K562 (cell line): ENCODE measurements at regions not wholly inside any gene's neighbourhood (a gene's known extent, or its start where the extent isn't known, plus 50 kb on each side); places are given as distances from the start of the nearest gene placed in this dataset.
A peak's percentile ranks its signal among the peaks of the same experiment; 100 is the strongest.

Experiments used
- ATAC-seq: fragments of 200-7000 bp; cut with Tn5 transposase; 3 replicates; pipeline ENCODE4 v1.9.1; 2020; ENCODE audit warnings: moderate library complexity
- BruUV-seq: library from RNA; stranded (reverse); fragments of 400-500 nt; replicated peaks from 2 replicates; lab custom pipeline; 2021; lab: Mats Ljungman, UMichigan
- CTCF ChIA-PET: fragments of 300-600 bp; formaldehyde crosslinking; extraction: SDS; loops from one replicate; lab custom pipeline; 2021; ENCODE audit warnings: low intra/inter-chr PET ratio; lab: Yijun Ruan, JAX
- POLR2A ChIA-PET: fragments of 300-600, 350-650 bp; sonication (Branson Sonifier 250); formaldehyde crosslinking; extraction: SDS; loops from one replicate; lab custom pipeline; 2021; ENCODE audit warnings: antibody characterized with exemption, inconsistent platforms; lab: Yijun Ruan, JAX
- DNase-seq, 4 experiments: peaks; one replicate each; pipeline versions ENCODE4 v3.0.0 to v3.0.0-alpha.2; 2011 to 2018; ENCODE audit warnings: low spot score in 3 of 4, mixed read lengths in 3 of 4; ENCODE audit errors: extremely low read depth in 1 of 4
- FAIRE-seq: peaks from 2 replicates; lab custom pipeline; 2011; peaks lifted over from hg19 to GRCh38; lab: Jason Lieb, UNC
- H2AFZ ChIP-seq: 2 replicates; pipeline ENCODE4 v1.6.0; 2011; ENCODE audit warnings: low read depth, low read length, control low read depth, inconsistent platforms
- H3K27ac ChIP-seq: fragments of 200-600 bp; 3 replicates; pipeline ENCODE4 v1.8.0; 2011; ENCODE audit warnings: low read depth, mild to moderate bottlenecking, control low read depth, inconsistent platforms, low read length, moderate library complexity, mixed read lengths; ENCODE audit errors: extremely low read depth
- H3K27me3 ChIP-seq, 2 experiments: fragments of 300-600 bp in 1 of 2; 2 replicates in 1 of 2; 3 replicates in 1 of 2; pipeline versions ENCODE4 v1.6.0 to v1.8.0; 2011; ENCODE audit warnings: inconsistent platforms in 2 of 2, low read length in 2 of 2, mild to moderate bottlenecking in 1 of 2, mixed read lengths in 1 of 2, moderate library complexity in 1 of 2; ENCODE audit not compliant: control insufficient read depth in 2 of 2, insufficient read depth in 2 of 2
- H3K36me3 ChIP-seq: fragments of 300-600 bp; 3 replicates; pipeline ENCODE4 v1.8.0; 2011; ENCODE audit warnings: mild to moderate bottlenecking, low read length, inconsistent platforms; ENCODE audit not compliant: control insufficient read depth, insufficient read depth
- H3K4me1 ChIP-seq, 2 experiments: fragments of 200-600 bp in 1 of 2; replicated peaks in 1 of 2; 2 replicates in 1 of 2; 3 replicates in 1 of 2; pipeline versions ENCODE4 v1.5.1 to v1.8.0; 2011; ENCODE audit warnings: inconsistent platforms in 2 of 2, low read length in 2 of 2, mild to moderate bottlenecking in 1 of 2, mixed read lengths in 1 of 2, moderate library complexity in 1 of 2; ENCODE audit not compliant: control insufficient read depth in 2 of 2, insufficient read depth in 2 of 2
- H3K4me2 ChIP-seq: 2 replicates; pipeline ENCODE4 v1.6.1; 2011; ENCODE audit warnings: low read length, control low read depth, inconsistent platforms, mixed read lengths; ENCODE audit not compliant: insufficient read depth
- H3K4me3 ChIP-seq: fragments of 200-600 bp; sonication (generic), shearing (Covaris generic); 2 replicates; pipeline ENCODE4 v1.5.1; 2016; ENCODE audit warnings: control low read depth, inconsistent platforms
- H3K79me2 ChIP-seq: fragments of 200-600 bp; 3 replicates; pipeline ENCODE4 v1.8.0; 2011; ENCODE audit warnings: low read length, inconsistent platforms; ENCODE audit not compliant: control insufficient read depth, insufficient read depth
- H3K9ac ChIP-seq, 2 experiments: 2 replicates each; pipeline versions ENCODE4 v1.6.0 to v1.6.1; 2011; ENCODE audit warnings: low read depth in 2 of 2, low read length in 2 of 2, control low read depth in 1 of 2, inconsistent platforms in 1 of 2, mild to moderate bottlenecking in 1 of 2, mixed read lengths in 1 of 2; ENCODE audit not compliant: insufficient read depth in 1 of 2
- H3K9me1 ChIP-seq: one replicate; pipeline ENCODE4 v1.6.0; 2011; ENCODE audit warnings: inconsistent platforms, mild to moderate bottlenecking, low read length, moderate library complexity; ENCODE audit not compliant: control insufficient read depth, insufficient read depth
- H3K9me3 ChIP-seq: replicated peaks from 2 replicates; pipeline ENCODE4 v1.5.1; 2011; ENCODE audit warnings: low read depth, low read length, inconsistent platforms; ENCODE audit not compliant: control insufficient read depth, insufficient read depth
- H4K20me1 ChIP-seq: replicated peaks from 2 replicates; pipeline ENCODE4 v1.6.1; 2011; ENCODE audit warnings: low read length, inconsistent platforms, mixed read lengths; ENCODE audit not compliant: control insufficient read depth, insufficient read depth
- ASH1L ChIP-seq: fragments of 450-650 bp; IDR thresholded peaks from 2 replicates; pipeline ENCODE4 v1.6.1; 2018; ENCODE audit warnings: borderline replicate concordance, mild to moderate bottlenecking, low read depth; ENCODE audit not compliant: partially characterized antibody
- ATF1 ChIP-seq, 2 experiments: fragments of 450-650 bp in 1 of 2; IDR thresholded peaks; 2 replicates each; pipeline ENCODE4 v1.6.1; 2016; ENCODE audit warnings: missing compliant biosample characterization in 1 of 2, missing genetic modification characterization in 1 of 2
- MAZ ChIP-seq, 2 experiments: fragments of 450-650 bp in 1 of 2; sonication (generic) in 1 of 2; formaldehyde crosslinking; IDR thresholded peaks in 1 of 2; conservative IDR thresholded peaks in 1 of 2; 2 replicates each; pipeline versions ENCODE4 v1.4.0 to v1.5.0; 2020; ENCODE audit warnings: mild to moderate bottlenecking in 1 of 2, missing genetic modification reagents in 1 of 2
- NFRKB ChIP-seq: fragments of 450-650 bp; IDR thresholded peaks from 2 replicates; pipeline ENCODE4 v1.6.1; 2016; ENCODE audit warnings: low read depth
- PHF20 ChIP-seq: fragments of 450-650 bp; IDR thresholded peaks from 2 replicates; pipeline ENCODE4 v1.6.1; 2018; ENCODE audit not compliant: partially characterized antibody
- RAD51 ChIP-seq: fragments of 450-650 bp; IDR thresholded peaks from 2 replicates; pipeline ENCODE4 v1.7.1; 2016; ENCODE audit warnings: low read depth, mild to moderate bottlenecking, borderline replicate concordance
- RNF2 ChIP-seq: sonication (generic); IDR thresholded peaks from 2 replicates; pipeline ENCODE4 v1.6.1; 2016
- SRF ChIP-seq, 2 experiments: fragments of 250-450, 450-650 bp in 1 of 2; sonication (Bioruptor Pico) in 1 of 2; sonication (generic) in 1 of 2; formaldehyde crosslinking; IDR thresholded peaks; 2 replicates each; pipeline versions ENCODE4 v1.5.0 to v1.5.1; 2020 to 2022; ENCODE audit warnings: mild to moderate bottlenecking in 1 of 2, missing genetic modification reagents in 1 of 2
- STAT5A ChIP-seq: IDR thresholded peaks from 2 replicates; pipeline ENCODE4 v1.6.1; 2012; ENCODE audit warnings: low read length, inconsistent platforms, borderline replicate concordance
- TAF1 ChIP-seq: IDR thresholded peaks from 2 replicates; pipeline ENCODE4 v1.6.1; 2011; ENCODE audit warnings: mild to moderate bottlenecking, low read length, moderate library complexity; ENCODE audit not compliant: insufficient read depth, control insufficient read depth, severe bottlenecking; ENCODE audit errors: extremely low read depth
- ZFX ChIP-seq: sonication (generic); formaldehyde crosslinking; IDR thresholded peaks from 2 replicates; pipeline ENCODE4 v1.8.0; 2022; ENCODE audit warnings: mild to moderate bottlenecking, missing genetic modification reagents, moderate library complexity
- ZKSCAN8 ChIP-seq: fragments of 200-800 bp; sonication (Bioruptor generic); IDR thresholded peaks from 2 replicates; pipeline ENCODE4 v1.6.1; 2016; ENCODE audit warnings: missing genetic modification characterization, missing compliant biosample characterization
- ZNF282 ChIP-seq: sonication (generic); formaldehyde crosslinking; IDR thresholded peaks from 2 replicates; pipeline ENCODE4 v1.8.1; 2023; ENCODE audit warnings: missing genetic modification reagents
- ZNF3 ChIP-seq: fragments of 250-450 bp; sonication (Bioruptor Pico); IDR thresholded peaks from 2 replicates; pipeline ENCODE4 v1.5.0; 2021; ENCODE audit warnings: mild to moderate bottlenecking, moderate library complexity
- ZNF561 ChIP-seq: fragments of 450-650 bp; formaldehyde crosslinking; conservative IDR thresholded peaks from 2 replicates; pipeline ENCODE4 v1.4.0; 2020; ENCODE audit warnings: mild to moderate bottlenecking, moderate library complexity
- WGBS: fragments of 100-300 bp; shearing (Covaris generic); methylation state at CpG from one replicate; pipeline ENCODE4 v1.1.6; 2016; ENCODE audit warnings: low coverage, mixed read lengths; ENCODE audit not compliant: insufficient coverage; ENCODE audit errors: missing lambda C conversion rate; 5-methylcytosine and 5-hydroxymethylcytosine counted together
- in situ Hi-C: fragments of 300-500 bp; cut with MboI; formaldehyde crosslinking; loops from 4 replicates; pipeline ENCODE4 v1.15.0; 2018; ENCODE audit warnings: inconsistent platforms, mixed read lengths
- intact Hi-C: fragments of 100-400 bp; cut with micrococcal nuclease; formaldehyde crosslinking; loops from 2 replicates; pipeline ENCODE4 v1.14.2; 2022
- TF ChIP-seq, protein P1 (sequence below): sonication (generic); formaldehyde crosslinking; IDR thresholded peaks from 2 replicates; pipeline ENCODE4 v1.5.0; 2020; ENCODE audit warnings: missing genetic modification reagents
- TF ChIP-seq, protein P2 (sequence below): fragments of 450-650 bp; formaldehyde crosslinking; conservative IDR thresholded peaks from 2 replicates; pipeline ENCODE4 v1.4.0; 2022; ENCODE audit warnings: mild to moderate bottlenecking, missing genetic modification characterization
- TF ChIP-seq, protein P3 (sequence below): fragments of 250-450 bp; sonication (Bioruptor Pico); IDR thresholded peaks from 2 replicates; pipeline ENCODE4 v1.8.0; 2022; ENCODE audit warnings: inconsistent platforms
- TF ChIP-seq, protein P4 (sequence below): IDR thresholded peaks from 2 replicates; pipeline ENCODE4 v1.6.1; 2011; ENCODE audit not compliant: insufficient read length; ENCODE audit errors: extremely low read depth

DNA sequence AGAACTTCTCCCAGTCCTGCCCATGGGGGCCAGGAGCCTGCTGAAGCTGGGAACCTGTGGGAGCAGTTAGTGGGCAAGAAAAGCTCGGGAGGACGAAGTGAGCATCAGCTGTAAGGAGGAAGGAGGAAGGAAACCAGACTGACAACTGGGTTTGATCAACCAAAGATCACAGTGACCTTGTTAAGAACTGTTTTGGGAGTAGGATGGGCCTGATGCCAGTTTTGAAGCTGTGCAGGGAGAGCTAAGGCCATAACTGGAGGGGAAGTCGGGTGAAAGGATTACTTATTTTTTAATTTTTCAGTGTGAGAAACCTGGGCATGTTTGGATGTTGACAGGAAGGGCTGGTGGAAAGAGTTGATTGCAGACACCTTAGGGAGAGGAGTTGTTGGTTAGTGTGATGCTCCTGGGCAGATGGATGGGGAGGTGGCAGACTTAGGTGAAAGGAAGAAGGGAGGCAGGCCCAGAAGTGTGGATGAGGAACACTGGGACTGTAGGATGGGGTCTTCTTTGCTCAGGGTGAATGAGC is 58.3 kb upstream of the KLF4 start:
- no peak overlapping the region for H3K4me3 ChIP-seq
- intact Hi-C loops (no loop called here), in situ Hi-C loops (no loop called here)
- CTCF ChIA-PET: no interaction called here
- BruUV-seq: no TSS peak
- H3K9ac ChIP-seq: no peak overlapping the region
- H4K20me1 ChIP-seq: no peaks in the 10 kb centered on the region
- no peaks in the 10 kb centered on the region for H3K9me3 ChIP-seq
- POLR2A ChIA-PET: no interaction called here
- WGBS: 0% methylated on average over 3 of the region's 3 CpGs
- no peaks in the 10 kb centered on the region for H3K36me3 ChIP-seq
- H3K9me1 ChIP-seq: no peaks in the 10 kb centered on the region
- H3K4me2 ChIP-seq: no peak overlapping the region
- FAIRE-seq (no peak), ATAC-seq (peak; percentile 38), DNase-seq (no peak)
- H3K79me2 ChIP-seq: no peaks in the 10 kb centered on the region
- H2AFZ ChIP-seq: no peak overlapping the region
- H3K27ac ChIP-seq: no peak overlapping the region
- H3K27me3 ChIP-seq: peaks cover 5 to 7% of the 10 kb centered on the region in 2 experiments; a peak in 3 of 5 replicates
- peaks cover 0 to 2% of the 10 kb centered on the region in 2 experiments; a peak in 1 of 5 replicates for H3K4me1 ChIP-seq
- TF ChIP-seq MAZ (CRISPR knock-in tag; conservative IDR thresholded peaks at IDR 0.05 in 1 of 2, IDR thresholded peaks at IDR 0.05 in 1 of 2) (no peak), NFRKB (peak; percentile 44; the same call in 1 of the 2 replicates), ZNF282 (CRISPR knock-in tag) (no peak), RAD51 (no peak), RNF2 (no peak), ZFX (CRISPR knock-in tag) (no peak), ATF1 (CRISPR knock-in tag; IDR thresholded peaks at IDR 0.05) (no peak), ATF1 (tag; IDR thresholded peaks at IDR 0.05) (no peak), TAF1 (no peak), STAT5A (no peak), SRF (CRISPR knock-in tag; IDR thresholded peaks at IDR 0.05) (no peak), ZKSCAN8 (CRISPR knock-in tag) (0 out of 2 replicates have a peak, but pooled peaks have one; percentile 5), ZNF561 (CRISPR knock-in tag) (no peak), PHF20 (no peak), ZNF3 (CRISPR knock-in tag) (no peak), ASH1L (no peak)
- TF ChIP-seq, protein P1, sequence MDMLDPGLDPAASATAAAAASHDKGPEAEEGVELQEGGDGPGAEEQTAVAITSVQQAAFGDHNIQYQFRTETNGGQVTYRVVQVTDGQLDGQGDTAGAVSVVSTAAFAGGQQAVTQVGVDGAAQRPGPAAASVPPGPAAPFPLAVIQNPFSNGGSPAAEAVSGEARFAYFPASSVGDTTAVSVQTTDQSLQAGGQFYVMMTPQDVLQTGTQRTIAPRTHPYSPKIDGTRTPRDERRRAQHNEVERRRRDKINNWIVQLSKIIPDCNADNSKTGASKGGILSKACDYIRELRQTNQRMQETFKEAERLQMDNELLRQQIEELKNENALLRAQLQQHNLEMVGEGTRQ (CRISPR knock-in tag): no peak
- TF ChIP-seq, protein P2, sequence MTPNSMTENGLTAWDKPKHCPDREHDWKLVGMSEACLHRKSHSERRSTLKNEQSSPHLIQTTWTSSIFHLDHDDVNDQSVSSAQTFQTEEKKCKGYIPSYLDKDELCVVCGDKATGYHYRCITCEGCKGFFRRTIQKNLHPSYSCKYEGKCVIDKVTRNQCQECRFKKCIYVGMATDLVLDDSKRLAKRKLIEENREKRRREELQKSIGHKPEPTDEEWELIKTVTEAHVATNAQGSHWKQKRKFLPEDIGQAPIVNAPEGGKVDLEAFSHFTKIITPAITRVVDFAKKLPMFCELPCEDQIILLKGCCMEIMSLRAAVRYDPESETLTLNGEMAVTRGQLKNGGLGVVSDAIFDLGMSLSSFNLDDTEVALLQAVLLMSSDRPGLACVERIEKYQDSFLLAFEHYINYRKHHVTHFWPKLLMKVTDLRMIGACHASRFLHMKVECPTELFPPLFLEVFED (CRISPR knock-in tag): 0 out of 2 replicates have a peak, but pooled peaks have one; percentile 27
- TF ChIP-seq, protein P3, sequence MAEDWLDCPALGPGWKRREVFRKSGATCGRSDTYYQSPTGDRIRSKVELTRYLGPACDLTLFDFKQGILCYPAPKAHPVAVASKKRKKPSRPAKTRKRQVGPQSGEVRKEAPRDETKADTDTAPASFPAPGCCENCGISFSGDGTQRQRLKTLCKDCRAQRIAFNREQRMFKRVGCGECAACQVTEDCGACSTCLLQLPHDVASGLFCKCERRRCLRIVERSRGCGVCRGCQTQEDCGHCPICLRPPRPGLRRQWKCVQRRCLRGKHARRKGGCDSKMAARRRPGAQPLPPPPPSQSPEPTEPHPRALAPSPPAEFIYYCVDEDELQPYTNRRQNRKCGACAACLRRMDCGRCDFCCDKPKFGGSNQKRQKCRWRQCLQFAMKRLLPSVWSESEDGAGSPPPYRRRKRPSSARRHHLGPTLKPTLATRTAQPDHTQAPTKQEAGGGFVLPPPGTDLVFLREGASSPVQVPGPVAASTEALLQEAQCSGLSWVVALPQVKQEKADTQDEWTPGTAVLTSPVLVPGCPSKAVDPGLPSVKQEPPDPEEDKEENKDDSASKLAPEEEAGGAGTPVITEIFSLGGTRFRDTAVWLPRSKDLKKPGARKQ (CRISPR knock-in tag): no peak
- TF ChIP-seq, protein P4, sequence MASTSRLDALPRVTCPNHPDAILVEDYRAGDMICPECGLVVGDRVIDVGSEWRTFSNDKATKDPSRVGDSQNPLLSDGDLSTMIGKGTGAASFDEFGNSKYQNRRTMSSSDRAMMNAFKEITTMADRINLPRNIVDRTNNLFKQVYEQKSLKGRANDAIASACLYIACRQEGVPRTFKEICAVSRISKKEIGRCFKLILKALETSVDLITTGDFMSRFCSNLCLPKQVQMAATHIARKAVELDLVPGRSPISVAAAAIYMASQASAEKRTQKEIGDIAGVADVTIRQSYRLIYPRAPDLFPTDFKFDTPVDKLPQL: no peak
